Stimulated activated CD4-positive, alpha-beta T cell treated with anti-CD3 and anti-CD28 coated beads, Interleukin-15, amount 100 ng/mL, for 1 hour (primary cell): ENCODE measurements at regions not wholly inside any gene's neighbourhood (a gene's known extent, or its start where the extent isn't known, plus 50 kb on each side); places are given as distances from the start of the nearest gene placed in this dataset.

Experiments
- DNase-seq, 2 donors: peaks; one replicate each; pipeline ENCODE4 v3.0.0-alpha.2; 2020; ENCODE audit warnings: low read depth in 1 of 2, low spot score in 1 of 2

DNA sequence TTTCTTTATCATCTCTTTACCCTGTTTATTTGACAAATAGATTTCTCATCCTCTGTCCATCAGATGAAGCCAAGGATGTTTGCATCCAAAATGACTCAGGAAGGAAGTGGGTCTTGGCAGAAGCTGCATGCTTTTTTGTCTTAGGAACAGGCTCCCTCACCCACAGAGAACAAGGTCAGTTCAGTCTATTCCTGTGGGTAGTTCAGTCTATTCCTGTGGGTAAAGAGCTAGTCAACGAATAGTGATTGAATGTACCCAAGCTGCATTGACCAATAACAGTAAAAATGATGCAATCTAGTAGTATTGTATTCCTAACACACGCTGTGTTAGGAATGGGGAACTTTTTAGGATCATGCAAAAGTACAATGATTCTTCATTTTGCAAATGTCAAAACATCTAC, 290.8 kb upstream of the TANK start:
- no peak for DNase-seq

DNA sequence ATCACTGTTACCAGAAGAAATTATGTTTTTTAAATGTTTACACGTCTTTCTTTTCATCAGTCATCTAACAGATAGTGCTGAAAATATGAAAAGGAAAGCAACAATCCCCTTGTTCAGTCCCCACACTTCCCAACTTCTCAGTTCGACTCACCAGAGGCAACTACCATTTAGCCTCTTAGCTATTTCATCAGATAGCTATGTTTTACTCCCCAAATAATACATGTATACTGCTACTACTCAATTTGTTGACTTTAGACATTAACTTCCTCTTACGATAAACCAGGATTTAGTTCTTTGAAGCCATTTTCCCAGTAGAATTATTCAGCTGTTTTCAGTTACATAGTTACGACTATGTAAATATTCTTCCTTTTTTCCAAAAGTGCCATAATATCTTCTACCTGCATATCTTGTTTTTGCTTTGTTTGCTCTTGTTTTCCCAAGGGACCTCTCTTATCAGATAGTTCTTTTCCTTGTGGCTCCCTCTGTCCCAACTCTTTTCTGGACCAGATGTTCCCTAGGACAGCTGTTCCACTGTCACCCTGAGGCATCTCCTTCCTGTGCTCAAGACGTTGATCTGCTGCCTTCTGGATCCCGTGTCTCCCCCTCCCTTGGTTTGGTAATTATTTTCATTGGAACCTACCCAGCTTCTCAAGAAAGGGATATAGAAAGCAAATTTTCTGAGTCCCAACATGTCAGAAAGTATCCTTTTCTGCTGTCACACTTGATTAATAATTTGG, 289.3 kb upstream of the TANK start:
- DNase-seq = no peak

DNA sequence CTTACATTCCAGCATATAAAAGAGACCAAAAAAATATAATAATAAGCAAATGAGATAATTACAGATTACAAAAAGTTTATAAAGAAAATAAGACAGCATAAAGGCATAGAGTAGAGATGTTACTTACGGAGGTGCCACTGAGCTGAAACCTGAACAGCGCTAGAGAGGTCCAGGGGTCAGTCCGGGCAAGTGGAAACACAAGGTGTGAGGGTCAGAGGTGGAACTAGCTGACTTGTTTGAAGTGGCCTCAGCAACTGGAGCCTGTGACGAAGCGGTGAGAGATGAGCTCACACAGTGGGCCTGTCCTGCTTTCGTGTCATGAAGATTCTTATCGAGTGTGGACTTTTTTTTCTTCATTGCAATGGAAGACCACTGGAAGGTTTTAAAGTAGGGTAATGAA, 288.3 kb upstream of the TANK start:
- no peak for DNase-seq

DNA sequence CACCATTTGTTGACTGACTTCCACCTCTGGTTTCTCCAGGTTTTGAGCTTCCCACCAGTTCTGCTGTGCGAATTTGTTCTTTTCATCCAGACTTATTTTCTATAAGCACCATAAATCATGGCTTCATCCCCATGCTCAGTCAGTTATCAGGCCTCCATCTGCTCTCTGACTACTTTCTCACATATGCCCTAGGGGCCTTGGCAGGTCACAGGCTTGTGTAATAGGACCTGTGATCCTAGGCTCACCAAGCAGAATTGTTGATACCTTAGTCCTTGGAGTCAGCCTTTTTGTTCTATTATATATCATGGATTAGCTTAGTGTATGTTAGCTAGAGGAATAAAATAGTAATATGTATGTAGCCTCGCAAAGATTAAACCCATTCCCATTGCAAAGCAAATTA, 284.2 kb upstream of the TANK start:
- no peak for DNase-seq

DNA sequence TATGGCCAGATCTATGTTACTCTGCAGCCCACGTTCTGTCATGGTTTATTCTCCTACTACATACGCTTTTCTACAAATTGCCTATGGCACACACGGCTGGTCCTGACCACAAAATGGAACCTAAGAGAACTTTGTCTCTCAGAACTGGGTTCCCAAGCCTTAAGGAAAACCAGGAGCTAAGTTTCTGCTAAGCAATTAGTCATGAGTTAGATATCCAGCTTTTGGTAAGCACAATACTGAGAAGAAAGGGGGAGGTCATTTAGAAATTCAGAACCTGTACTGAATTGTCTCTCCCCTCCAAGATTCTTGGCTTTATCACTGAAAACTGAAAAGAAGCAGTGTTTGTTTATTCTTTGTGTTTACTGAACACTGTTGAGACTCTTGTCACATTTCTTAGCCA, 283.5 kb upstream of the TANK start:
- DNase-seq = no peak

DNA sequence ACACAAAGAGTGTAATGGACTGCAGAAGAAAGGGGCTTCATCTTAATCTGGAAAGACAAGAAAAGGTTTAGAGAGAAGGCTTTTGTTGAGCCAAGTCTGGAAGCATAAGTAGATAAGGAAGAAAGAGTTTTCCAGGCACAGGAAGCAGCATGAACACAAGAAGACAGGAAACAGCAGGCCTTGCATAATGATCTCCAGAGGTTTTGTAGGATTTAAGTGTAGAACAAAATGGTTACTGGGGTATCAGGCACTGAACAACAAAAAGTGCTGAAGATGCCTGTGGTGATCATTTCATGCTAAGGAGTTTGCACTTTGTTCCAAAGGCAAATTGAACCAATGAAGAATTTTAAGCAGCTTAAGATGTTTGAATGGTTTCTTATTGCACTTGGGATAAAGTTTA, 281.6 kb upstream of the TANK start:
- no peak for DNase-seq

DNA sequence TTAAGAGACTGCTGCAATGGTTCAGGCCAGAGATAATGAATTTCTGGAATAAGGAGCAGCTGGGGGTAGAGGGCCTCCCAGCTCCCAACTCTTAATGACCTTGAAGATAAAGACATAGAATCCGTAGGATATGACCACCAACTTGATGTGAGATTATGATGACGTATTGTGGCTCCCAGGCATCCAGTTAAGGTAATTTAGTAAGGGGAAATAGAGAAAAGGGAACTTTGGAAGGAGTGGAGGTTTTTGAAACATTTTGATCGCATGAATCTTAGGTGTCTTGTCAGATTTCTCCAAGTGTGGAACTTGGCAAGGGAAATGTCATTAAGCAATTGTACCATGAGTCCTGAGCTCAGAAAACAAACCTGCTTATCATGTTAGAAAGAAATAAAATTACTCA, 277.3 kb upstream of the TANK start:
- DNase-seq = no peak

DNA sequence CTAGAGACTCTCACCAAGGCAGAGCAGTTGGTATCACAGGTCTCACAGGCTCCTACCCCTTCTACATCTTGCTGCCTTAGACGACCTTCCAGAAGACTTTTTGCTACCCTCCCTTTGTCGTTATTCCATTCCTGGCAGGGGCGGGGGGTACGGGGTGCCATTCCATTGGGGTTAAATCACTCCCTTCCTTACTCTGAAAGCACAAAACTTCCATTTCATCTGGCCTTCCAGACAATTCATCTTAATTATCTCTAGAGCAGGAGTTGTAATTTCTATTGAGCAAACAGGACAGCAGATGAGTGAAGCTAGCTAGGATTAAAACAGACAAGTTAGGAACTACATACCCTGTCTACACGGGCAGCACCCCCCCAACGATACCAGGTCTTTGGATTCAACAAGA, 276.2 kb upstream of the TANK start:
- no peak for DNase-seq

DNA sequence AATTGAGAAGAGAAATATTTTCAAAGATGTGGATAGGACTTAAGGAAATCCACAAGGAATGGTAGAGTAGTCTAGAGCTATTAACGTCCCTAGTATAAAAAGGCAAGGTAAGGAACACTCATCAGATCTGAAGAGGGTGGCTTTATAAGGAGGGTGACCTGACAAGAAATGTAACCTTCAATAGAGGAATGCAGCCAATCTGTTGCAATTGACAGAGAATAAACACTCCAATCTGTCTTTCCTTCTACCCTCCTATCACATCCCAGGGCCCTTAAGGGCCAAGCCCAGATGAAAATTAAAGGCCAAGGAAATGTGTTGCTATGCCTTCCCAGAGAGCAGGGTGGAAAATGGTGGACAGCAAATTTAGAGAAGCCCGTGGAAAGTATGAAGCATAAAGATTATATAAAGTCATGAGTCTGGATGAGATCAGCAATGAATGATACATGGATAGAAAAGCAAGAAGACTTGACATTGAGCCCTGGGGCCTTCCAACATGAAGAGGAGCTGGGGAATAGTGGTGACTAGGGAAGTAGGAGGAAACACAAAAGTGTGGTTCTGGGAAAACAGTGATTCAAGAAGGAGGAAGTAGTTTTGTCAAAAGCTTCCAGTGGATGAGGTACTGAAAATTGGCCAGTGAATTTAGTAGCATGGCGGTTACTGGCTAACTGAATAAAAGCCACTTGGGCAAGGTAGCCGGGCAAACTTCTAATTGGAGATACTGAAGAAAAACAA, 270.6 kb upstream of the TANK start:
- DNase-seq = no peak

DNA sequence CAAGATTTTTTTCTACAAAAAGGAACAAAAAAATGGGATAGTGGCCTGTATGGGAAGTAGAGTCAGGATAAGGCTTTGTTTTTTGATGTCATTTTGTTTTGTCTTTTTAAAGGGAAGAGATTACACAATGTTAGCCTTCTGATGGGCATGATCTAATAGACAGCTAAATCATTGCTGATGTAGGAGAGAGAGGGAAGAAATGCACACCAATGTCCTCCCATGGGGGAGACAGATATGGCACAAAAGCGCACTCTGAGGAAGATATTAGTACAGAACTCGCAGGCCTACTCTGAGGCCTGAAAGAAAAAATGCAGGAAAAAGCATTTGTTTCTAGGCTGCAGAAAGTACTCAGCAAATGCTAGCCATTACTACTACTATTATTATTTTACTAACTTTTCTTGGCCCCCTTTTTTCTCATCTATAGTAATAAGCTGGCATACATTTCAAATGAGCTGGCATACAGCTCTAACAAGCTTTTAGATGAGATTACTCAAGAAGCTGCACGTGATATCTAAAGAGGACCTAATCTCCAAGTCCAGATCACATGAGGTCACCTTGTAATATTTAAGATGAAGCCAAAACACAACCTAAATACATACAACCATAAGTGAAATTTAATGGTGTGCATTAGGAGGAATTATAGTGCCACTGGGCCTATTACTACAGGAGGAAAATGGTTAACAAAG, 269.4 kb upstream of the TANK start:
- no peak for DNase-seq

DNA sequence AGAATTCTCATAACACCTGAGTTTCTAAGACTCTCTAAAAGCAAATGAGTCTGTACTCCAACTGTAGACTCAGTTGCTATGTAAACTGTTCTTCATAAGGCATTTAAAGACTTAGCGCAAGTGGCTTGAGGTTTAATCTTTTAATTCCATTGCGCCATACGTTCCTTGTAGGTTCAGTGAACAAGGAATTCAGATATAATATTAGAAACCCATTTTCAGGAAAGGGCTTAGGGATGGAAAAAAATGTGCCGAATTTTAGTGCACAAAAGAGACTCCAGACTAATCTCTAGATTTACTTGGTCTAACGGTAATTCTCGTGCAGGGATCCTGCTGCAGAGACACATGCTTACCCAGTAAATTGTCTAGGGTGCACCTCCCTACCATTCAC, 268.9 kb upstream of the TANK start:
- no peak for DNase-seq

DNA sequence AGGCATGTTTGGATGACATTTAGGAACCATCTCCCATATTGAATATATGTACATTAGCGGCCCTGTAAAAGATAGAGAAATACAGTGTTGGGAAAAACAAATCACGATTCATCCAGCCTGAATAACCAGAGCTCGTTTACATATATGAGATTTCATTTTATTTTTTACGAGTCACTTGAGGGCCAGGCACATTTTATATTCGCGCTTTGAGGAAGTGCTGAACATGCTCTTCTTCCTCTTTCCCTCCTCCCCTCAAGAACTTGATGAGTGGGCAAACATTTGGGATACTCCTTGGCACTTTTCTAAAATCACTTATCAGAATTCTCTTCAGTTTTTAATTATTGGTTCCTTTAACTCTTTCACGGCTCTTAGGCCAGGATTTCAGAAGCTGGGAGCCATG, 268.0 kb upstream of the TANK start:
- no peak for DNase-seq

DNA sequence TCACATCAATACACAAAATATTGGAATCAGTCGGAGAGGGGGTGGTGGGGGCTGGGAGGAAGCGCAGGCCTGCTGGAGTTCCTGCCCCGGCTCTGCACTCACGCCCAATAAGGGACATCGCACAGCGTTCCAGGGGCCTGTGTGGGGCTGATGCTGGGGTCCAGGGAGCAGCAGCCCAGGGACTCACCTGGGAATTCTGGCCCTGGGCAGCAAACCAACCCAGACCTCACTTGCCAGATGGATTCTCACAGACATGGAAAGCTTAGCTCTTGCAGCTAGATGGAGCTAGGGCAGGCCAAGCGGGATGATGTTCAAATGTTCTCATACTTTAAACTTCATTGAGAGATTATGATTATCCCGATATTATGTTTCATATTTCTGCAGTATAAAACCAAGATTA, 266.6 kb upstream of the TANK start:
- DNase-seq = no peak

DNA sequence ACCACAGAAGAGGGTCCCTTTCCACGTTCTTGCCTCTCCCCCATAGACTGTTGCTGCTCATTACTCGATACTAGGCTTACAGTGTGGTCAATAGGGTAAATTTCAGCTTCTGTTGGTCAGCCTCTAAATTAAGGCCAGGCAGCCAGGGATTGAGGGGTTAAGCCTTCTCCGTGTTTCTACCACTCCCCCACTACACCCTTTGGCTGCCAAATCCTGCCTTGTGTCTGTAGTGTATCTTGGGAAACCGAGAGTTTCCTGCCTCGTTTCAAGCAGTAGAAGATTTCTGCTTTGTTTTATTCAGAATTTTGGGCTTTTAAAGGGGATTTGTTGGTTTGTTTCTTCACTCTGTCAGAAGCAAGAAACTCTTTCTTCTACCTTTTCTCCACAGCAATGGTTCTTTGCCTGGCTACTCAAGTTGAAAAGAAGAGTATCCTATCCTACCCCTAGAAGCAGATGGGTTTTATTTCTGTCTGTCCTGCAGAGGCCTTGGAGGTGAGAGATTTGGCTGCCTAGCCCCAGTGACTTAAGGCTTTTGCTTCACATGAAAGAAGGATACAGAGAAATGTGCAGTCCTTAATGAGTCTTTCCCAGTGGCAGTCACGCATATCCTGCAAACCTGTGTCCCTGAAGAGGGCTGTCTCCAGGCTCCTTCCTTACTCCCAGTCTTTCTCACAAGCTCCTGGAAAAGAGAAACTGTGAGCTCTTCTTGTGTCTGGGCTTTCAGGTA, 261.5 kb upstream of the TANK start:
- DNase-seq = no peak

DNA sequence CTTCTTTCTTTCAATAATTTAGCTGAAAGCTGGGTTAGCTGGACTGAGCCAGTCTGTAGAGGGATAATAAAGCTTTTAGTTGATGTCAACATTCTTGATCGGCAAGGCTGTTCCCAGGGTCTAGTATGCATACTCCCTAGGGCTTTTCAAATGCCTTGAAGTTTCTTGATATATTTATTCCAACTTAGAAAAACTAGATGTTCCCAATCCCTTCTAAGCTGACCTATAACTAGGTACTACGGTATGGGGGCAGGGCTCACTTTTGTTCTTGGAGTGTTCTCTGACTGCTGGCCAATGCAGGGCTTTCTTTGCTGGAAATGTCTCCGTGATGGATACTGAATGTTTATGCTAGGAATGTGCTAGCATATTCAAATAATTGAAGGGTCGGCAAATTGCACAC, 258.6 kb upstream of the TANK start:
- DNase-seq = no peak

DNA sequence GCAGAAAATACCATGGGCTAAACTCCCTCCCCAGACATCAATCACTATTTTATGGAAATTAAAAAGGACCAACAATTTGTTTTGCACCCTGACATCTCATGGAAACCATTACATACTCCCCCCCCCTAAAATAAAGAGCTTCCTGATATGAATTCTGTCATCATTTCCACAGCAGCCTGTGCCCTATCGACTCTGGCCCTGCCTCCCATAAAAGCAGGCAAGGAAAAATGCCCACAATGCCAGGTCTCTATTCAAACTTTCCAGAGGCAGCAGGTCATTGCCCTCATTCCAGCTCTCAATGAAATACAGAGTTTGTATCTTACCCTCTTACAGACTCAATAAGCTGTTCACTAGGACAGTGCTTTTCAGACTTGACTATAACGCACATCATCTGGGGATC, 254.4 kb upstream of the TANK start:
- DNase-seq = no peak

DNA sequence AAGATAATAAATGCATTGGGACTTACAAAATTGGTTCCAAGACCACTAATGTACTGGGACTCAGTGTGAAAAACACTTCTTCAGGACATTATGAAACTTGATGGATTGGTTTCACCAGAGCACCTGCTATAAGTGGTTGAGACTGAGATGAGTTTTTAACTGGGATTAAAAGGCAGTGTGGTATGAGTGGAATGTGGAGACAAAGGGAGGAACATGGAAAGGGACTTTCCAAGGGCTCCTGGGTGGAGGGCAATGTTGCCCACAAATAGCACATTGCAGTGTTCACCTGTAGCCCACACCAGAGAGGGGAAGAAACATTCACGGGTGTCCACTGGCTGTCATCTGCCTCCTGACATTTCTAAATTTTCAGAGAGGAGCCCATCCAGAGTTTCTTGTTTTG, 253.3 kb upstream of the TANK start:
- DNase-seq = no peak

DNA sequence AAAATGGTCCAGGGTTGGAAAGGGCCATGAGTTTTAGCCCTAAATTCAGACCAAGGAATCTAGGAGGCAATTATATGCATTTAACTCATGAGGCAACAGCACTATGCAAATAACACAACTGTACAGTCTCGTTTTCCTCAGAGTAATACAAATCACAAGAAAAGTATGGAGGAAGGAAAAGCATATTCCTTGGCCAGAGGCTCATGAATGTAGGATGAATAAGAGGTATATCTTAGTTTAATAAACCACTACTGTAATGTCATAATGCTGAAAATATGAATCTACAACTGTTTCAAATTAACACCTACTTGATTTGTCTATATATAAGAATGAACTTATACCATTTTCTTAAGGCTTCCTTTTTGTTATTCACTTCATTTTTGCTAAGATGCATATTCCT, 252.5 kb upstream of the TANK start:
- DNase-seq = no peak

DNA sequence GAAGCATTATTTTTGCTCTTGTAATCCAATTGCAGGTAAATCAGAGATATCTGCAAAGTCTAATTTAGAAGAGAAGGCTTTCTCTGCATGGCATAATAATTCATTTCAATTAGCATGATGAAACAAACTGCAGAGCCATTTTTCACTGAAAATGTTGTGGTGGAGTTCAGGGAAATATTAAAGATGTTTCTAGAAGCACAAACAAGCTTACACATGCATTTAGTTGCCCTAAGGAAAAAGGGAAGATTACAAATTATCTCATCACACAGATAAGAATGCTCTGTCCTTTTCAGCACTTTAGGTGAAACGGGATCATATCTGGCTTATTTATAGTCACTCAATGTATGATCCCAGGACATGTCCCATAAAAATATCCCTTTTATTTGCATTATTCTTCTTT, 252.1 kb upstream of the TANK start:
- DNase-seq = no peak

DNA sequence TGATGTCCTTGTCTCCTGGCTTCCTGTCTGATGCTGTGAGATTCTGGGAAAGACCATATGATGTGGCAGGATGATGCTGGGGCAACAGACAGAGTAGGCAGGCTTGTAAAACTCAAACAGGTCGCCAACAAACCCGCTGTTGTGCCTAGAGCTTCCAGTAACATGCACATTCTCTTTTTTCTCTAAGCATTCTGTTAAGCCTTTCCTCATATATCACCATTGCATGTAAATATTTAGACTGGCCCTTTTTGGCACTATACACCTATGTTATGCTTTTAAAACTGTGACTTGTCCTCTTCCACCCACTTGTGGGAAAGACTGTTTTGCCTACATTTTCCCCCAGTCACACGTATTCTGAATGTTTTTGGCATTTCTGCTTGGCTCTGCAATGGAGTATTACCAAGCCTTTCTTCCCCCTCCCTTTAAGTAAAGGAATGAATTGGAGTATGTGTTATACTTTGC, 250.4 kb upstream of the TANK start:
- DNase-seq = no peak

DNA sequence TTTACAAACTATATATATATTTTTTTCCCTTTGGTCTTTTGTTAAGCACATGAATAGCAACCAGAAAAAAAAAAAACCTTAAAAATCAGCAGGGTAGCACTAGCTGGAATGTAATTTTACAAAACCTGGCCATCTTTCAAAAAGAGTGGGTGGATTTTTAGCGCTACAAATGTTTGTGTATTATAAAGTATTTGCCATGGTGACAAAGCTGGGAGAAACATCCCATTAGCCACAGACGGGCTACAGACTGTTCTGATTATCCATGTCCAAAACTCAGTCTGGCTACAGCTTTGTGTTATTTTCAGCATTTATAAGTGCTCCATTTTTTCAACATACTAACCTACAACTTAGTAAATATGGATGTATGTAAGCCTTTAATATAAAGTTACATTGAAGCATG, 249.5 kb upstream of the TANK start:
- DNase-seq = no peak

DNA sequence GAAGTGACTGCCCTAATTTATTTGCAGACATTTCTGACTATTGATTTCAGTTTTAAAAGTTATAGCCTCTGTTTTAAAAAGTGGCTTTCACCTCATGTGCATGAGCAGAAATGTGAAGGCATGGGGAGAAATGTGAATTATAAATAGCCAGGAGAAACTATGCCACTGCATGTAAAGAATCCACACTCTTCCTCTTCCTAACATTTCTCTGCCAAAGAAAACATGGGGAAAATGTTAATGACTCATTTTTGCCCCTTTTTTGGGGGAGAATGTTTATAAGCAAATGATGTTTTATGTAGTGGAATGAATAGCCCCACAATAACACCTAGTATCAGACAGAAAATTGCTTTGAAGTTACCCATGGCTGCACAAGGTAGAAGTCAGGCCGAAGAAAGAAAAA, 249.0 kb upstream of the TANK start:
- DNase-seq = no peak
